NCI-H1092 treated with DMSO at 0.1 percent for 48 hours (cell line): ENCODE measurements at regions not wholly inside any gene's neighbourhood (a gene's known extent, or its start where the extent isn't known, plus 50 kb on each side); places are given as distances from the start of the nearest gene placed in this dataset.

Experiments
- DNase-seq: peaks from one replicate; lab custom pipeline; 2025; lab: John Stamatoyannopoulos, UW

DNA sequence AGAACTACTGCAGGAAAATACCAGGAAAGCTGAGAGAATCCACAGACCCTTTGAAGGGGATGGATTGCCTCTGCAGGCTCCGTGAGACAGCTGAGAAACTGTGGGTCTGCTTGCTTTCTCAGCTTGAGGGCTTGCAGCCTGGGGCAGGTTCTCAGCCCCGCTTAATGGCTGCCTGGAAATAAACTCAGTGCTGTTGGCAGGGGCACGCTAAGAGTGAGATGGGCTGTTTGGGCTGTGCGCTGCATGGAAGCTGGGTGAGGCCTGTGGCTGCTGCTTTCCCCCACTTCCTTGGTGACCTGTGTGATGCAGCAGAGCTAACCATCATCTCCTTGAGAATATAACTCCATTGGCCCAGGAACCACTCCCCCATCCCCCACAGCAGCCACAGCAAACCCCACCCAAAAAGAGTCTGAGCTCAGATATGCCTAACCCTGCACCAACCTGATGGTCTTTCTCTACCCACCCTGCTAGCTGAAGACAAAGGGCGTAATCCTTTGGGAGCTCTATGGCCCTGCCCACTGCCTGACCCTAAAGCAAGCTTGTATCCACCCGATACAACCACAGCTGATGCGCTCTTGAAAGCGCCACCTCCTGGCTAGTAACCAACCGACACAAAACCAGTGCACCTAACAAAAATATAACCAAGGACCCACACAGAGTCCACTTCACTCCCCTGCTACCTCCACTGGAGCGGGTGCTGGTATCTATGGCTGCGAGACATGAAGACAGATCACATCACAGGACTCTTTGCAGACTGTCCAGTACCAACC lies 800.6 kb upstream of the MAP3K7 start:
- DNase-seq, result no peak

DNA sequence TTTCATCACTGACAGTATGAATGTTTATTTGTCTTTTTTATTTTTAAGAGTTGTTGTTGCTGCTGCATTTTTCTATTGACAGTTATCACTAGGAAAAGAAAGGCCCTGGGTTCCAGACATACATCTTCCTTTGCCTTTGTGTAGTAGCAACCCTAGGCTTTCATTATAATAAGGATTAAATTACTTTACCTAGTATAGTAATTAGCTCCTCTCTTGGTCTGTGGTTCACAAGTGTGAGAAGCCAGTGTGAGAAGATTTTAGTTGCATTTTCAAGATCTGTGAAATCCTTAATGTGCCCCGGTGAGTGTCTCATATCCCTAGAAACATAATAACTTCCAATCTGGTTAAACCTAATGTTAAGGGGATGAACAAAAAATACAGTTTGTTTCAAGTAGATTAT lies 799.3 kb upstream of the MAP3K7 start:
- DNase-seq, result no peak

DNA sequence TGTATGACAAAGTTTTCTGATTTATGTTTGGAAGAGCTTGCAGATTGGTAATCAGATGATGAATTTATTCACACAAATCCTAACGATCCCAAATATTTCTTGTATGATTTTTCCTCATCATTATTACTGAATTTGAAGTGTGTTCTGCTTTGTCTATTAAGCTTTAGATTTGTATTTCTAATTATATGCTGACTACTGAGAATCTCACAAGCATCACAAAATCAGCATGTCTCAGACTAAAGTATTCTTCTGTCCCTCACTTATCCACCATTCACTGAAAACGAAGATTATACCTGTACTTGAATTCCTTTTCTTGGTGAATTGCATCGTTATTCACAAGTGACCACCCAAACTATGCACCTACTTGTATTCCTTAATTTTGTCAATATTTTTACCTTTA lies 796.3 kb upstream of the MAP3K7 start:
- no peak for DNase-seq

DNA sequence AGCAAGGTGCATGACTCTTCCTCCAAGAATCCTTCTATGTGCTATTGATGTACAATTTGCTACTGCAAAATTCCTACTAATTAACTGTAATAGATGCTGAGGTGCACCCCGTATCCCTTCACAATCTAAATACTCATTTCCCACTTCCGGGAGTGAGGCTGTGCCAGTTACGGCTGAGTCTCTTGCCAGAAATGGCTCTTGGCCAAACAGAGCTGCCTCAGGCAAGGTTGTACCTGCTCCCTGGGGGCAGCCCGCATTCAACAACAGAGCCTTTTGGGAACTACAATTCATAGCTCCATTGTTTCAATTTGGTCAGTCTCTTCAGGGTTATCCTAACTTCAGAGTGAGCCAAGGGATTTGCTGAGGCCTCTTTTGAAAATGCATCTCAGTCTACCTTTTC lies 789.8 kb upstream of the MAP3K7 start:
- DNase-seq, result peak; percentile 86

DNA sequence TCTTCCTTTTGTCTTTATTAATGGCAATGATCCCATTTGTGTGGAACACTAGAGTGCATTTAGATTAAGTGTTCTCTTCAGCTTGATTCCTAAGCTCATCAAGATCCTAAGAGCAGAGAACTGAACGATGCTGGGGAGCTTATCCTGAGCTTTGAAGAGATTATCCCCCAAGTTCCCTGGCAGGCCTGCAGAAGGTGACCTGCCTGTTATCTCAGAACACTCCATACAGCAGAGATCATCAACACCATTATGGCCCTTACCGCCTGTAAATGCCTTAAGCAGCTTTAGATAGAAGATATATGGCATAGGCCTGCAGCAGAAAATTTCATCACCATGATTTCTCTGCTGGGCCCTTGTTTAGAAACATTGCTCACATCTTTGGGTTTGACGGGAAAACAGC lies 779.9 kb upstream of the MAP3K7 start:
- no peak for DNase-seq

DNA sequence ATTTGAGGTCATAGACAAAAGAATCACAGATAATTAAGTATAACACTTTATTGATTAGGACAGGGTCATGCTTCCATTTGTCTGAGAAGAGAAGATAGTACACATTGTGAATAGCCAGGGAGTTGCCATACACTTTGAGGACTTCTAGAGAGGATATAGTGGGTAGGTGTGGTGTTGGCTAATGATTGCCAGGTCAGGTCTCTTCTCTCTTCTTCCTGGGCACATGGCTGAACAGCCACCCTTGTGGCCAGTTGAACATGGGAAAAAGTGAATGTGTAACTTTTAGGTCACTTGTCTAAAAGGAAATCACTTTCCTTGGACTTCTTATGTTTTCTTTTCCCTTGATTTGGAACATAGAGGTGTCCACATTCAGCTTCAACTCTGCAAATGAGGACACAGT lies 772.1 kb upstream of the MAP3K7 start:
- no peak for DNase-seq

DNA sequence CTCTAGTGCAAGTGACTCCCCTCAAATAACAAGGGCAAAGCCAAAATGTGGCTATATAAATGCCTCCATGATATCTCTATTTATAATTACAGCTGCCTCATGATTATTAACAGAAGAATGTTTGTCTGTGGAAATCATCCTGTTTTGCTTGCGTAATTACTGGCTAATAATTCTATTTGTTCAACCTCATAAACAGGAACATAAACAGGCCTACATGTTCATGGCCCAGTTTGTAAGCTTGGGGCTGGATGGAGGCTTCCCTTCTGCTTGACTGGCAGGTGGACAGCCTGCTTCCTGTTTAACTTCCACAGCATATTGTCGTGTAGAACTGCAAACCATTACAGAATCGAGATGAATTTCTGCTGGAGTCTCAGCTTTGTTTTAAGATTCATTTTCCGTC lies 766.0 kb upstream of the MAP3K7 start:
- no peak for DNase-seq

DNA sequence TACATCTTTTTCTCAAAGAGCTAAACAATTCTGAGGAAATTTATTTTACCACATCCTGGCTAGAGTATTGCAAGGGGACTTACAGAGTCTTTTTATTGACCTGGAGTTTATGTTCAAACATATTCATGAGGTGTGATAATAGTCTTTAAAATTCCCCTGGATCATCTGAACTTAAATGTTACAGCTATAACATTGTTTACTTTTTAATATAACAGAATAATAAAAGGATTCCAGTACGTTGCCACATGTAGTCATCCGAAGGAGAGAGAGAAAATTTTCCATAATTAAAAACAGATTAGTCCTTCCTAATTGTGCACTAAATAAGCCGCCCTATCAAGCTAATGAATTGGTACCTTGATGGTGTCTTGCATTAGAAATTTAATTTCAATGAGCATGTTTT lies 765.4 kb upstream of the MAP3K7 start:
- no peak for DNase-seq

DNA sequence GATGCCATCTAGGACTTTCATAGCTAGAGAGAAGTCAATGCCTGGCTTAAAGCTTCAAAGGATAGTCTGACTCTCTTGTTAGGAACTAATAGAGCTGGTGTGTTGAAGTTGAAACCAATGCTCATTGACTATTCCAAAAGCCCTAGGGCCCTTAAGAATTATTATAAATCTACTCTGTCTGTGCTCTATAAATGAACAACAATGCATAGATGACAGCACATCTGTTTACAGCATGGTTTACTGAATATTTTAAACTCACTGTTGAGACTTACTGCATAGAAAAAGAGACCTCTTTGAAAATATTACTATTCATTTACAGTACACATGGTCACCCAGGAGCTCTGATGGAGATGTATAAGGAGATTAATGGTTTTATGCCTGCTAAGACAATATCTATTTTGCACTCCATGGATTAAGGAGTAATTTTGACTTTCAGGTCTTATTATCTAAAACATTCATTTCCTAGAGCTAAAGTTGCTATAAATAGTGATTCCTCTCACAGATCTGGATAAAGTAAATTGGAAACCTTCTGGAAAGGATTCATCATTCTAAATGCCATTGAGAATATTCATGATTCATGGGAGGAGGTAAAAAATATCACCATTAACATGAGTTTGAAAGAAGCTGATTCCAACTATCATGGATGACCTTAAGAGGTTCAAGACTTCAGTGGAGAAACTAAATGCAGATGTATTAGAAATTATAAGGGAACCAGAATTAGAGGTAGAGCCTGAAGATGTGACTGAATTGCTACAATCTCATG lies 763.5 kb upstream of the MAP3K7 start:
- no peak for DNase-seq

DNA sequence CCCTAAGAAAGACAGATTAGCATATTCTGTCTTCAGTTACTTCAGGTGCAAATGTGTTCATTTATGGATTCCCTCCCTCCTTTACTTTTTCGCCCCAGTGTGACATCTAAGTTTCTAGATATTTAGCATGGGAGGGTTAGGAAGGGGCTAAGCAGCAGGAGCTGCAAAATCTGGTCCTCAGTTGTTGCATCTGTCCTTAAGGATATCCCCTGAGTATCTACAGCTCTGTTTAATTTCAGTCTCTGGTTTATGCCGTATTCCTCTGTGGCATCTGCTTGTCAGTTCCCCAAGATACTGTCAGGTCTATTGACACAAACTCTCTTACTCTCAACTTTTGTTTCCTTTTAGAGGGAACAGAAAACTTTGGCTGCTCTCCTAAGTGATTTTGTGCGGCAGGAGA lies 754.6 kb upstream of the MAP3K7 start:
- no peak for DNase-seq

DNA sequence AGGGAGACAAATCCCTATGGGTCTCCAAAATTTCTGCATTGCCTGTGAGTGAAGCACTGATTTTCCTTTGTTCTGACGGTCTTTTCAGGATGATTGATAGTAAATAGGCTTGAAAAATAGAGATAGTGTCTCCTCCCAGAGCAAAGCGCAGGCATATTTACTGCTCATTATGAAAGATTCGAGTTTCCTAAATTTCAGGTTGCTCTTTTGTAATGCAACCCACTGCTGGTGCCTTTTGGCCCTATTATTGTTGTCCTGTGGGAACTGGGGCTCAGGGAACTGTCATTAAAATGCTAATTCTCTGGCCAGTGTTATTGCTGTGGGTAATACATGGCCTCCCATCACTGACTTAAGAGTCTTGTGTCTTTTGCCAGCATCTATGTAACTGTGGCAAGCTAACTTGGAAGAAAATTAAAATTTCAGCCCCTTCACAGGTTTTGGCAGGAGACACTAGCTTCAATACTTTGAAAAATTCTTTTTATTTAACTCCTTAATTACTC lies 754.1 kb upstream of the MAP3K7 start:
- DNase-seq, result no peak

DNA sequence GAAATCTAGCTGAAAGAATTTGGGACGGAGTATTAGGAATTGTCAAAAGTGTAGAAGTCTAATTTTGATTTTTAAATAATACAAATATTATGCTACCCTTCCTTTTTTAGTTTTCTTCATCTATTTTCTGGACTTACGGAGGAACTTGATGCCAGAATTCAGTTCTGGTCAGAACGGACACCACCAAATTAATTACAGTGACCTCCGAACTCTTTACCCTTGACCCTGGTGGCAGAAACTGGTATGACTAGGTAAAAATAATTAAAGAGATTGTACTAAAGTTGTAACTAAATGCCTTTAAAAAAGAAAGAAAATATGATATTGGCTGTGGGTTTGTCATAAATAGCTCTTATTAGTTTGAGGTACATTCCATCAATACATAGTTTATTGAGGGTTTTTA lies 751.1 kb upstream of the MAP3K7 start:
- no peak for DNase-seq

DNA sequence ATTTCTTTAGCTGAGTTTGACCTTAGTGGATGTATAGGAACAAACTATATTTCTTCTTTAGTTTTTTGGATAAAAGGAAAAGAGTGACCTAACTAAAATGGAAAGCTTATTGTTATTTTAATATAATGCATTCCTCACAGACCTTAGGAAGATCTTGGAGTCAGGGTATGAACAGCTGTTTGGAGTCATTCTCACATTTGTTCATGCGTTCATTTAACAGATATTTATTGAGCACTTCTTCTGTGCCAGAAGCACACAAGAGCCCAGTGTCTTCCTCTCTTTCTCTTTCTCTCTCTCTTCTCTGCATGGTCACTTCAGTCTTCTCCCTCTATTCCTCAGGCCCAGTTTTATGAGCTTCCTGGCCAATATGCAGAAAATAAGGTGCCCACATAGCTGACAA lies 744.0 kb upstream of the MAP3K7 start:
- no peak for DNase-seq

DNA sequence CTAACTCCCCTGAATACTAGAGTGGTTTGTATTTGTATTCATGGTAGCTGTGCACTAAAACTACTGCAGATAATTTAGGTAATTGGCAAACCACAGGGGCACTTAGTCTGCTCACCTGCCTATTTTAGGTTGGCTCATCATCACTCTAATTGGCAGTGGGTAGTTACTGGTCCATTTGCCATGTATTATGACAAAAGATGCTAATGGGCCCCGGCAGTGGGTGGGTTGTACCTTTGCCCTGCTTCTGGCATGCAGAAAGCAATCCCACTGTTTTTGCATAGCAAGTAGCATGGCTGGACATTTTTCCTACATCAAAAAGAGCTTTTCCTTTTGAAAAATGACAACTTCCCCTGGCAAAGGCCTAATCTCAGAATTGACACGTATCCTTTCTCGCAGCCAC lies 741.4 kb upstream of the MAP3K7 start:
- DNase-seq, result peak; percentile 5

DNA sequence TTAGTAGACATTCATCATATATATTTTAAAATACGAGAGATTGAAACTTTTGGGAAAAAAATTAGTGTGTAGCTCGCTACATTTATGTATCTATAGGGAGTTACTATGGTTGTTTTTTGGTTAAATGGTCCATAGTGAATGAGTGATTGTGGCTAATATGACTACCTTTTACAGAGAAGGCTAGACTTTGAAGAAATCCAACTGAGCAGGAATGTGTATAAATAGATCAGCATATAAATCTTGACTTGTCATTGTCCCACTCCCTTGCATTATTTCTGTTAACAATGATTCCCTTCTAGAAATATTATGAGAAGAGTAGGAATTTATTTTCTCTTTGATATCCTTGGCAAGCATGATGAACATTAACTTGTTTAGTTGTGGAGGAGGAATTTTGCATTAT lies 737.8 kb upstream of the MAP3K7 start:
- no peak for DNase-seq

DNA sequence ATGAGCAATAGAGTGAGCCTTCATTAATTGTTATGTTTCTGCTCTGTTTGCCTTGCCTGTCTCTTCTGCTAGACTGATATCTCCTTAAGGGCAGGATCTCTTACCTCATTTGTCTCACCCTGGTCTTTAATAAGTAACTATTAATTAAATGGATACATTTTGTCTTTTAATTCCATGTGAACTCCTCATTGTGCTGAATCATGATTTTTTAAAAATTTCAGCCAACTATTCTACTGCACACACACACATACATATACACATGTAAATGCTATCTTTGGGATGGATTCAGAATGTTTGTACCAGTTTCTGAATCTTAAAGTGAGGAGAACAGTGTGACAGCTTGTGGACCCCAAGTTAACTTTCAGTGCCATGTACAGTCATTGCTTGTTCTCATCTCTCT lies 731.1 kb upstream of the MAP3K7 start:
- DNase-seq, result no peak

DNA sequence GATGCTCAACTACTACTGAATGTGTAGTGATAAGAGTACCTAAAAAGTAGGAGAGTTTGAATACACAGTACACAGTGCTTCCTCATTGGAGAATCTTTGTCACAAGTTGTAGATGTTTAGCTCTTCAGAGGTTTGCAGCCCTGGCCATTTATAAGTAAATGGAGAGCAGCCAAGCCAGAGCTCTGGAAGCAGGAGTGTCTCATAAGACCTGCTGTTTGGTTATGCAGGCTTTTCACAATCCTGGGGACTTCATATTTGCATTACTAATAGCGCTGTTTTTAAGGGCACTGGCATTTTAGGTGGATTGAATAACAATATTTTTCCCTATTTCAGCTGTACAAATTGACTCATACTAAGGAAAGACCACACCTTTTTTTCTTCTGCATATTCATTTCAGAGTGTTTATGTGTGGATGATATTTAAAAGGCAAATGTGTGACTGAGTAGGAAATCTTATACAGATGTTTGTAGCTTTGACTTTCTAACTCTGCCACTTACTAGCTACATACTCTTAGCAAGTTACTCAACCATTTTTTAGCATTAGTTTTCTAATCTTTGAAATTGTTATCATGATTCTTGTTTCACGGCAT lies 730.5 kb upstream of the MAP3K7 start:
- DNase-seq, result no peak

DNA sequence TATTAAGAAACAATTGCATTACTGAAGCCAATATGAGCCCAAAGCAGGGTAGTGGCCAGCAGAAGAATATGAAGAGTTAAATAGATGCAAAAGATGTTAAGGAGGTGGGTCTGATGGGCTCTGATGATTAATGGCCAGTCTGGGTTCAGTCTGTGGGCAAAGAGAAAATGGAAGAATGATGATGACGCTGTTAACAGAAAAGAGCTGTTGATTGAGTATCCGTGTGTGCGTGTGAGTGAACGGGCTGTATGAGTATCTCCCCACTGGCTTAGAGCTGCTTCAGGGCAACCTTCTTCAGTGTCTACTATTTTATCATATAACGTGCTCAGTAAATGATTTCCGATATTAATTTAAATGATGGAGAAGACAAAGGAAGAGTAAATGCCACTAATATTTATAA lies 723.3 kb upstream of the MAP3K7 start:
- DNase-seq, result no peak

DNA sequence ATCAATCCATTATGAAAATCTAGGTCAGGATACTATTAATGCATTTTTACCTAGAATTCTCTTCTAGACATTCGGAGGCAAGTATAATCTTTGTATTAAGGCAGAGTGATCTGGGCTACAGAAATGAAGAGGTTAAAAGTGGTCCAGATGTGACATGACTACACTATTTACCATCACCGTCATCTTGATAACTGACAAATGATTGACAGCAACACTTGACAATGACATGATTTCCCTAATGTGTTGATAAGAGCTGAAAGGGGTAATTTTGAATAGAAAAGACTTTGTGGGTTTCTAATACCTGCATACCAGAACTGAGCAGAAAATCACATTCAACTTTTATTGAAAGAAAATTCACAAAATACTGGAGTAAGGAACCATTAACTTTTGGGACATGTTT lies 718.9 kb upstream of the MAP3K7 start:
- no peak for DNase-seq

DNA sequence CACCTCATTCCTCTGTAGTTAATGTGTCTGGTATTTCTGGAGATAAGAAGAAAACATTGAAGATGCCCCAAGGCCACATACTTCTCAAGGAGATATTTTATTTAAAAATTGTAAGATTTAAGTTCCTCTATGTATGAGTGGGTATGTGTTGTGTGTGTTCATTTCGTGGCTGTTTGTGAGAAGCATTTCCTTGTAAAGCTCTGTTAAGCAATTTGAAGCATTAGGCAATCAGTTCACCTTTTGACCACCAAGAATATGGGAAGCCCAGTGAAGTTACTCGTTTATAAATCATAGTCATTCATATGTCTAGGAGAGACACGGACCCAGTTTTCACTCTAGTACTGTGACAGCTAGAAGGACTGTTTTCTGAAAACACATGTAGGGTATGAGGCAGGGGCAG lies 717.6 kb upstream of the MAP3K7 start:
- DNase-seq, result no peak

DNA sequence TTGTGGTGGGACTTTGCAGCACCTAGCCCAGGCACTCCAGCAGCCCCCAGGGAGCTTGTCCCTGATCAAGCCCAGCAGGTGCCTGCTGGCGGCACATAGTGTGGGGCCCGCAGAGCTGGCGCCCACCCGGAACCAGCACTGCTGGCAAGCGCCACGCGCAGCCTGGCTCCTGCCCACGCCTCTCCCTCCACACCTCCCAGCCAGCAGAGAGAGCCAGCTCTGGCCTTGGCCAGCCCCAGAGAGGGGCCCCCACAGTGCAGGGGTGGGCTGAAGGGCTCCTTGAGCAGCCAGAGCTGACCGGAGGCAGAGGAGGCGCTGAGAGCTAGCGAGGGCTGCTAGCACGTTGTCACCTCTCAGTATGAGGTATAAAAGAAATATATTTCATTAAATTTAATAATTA lies 716.5 kb upstream of the MAP3K7 start:
- no peak for DNase-seq

DNA sequence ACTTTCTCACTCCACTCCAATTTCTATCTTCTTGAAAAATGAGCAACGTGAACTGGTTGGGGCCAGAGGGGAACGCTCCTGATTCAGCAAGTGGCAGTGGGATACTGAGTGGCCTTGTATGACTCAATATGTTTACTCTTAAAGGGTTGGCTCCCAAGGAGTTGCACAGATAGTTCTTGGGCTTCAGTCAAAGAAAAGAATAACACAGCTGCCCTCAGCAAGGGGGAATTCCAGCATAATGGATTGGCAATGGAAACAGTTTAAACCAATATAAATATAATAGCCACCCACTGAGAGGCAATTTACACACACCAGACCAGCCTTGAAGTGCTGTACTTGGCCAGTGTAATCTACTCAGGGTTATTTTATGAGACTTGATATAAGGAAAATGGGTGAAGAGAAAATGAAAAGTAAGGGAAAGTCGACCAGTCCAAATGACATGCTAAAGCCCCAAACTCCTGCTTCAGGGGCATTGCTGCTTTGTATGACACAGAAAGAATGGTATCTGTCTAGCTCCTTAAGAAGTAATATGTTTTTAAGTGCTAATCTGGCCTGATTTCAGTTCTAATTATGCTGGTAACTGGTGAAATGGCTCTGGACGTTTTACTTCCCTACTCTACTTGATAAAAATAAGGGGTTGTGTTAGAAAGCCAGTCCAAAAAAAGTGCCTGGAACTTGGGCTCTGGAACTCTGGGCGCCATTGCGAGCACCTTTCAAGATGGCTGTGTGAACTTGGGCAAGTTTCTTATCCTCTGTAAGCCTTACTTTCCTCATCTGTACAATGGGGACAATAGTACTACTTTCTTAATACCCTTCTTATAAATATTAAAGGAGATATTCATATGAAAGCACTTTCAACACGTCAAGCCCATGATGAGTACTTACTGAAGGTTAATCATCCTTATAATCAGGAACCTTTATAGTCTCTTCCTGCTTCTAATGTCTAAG lies 712.9 kb upstream of the MAP3K7 start:
- no peak for DNase-seq
